ENCODE measurements at regions not wholly inside any gene's neighbourhood (a gene's known extent, or its start where the extent isn't known, plus 50 kb on each side); places are given as distances from the start of the nearest gene placed in this dataset.

DNA sequence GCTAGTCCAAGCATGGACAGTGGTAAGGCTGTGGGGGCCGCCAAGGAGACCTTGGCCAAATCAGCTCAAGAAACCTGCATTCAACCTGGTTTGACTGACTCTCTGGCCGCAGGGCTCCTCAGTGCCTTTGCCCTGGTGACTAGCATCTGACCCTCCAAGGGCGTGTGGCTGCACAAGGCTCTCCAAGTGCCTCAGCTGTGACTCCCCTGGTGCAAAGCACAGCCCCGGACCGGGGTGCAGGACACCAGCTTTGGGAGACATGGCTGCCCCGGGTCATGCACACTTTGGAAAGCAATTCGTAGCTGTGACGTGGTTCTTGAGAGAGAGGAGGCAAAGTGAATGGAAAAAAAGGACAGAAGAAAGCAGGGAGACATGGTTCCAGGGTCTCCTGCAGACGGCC, 245.2 kb upstream of the IRX2 start (continued):
- TF ChIP-seq BRCA1 (IDR thresholded peaks at IDR 0.05; ENCODE audit: low read depth, low read length): no peak
